NCI-H1436 (cell line): ENCODE measurements at regions not wholly inside any gene's neighbourhood (a gene's known extent, or its start where the extent isn't known, plus 50 kb on each side); places are given as distances from the start of the nearest gene placed in this dataset.

ENCODE experiments used
- DNase-seq: peaks from one replicate; lab custom pipeline; 2025; lab: John Stamatoyannopoulos, UW

- no peak for DNase-seq
These were observed 296.9 kb downstream of the BCKDHB start for GRCh38 chr6:80403365-80403764.

- no peak for DNase-seq
These were observed 295.8 kb downstream of the BCKDHB start for GRCh38 chr6:80402266-80402665.
